Parathyroid adenoma (tissue), 2 donors: ENCODE measurements at regions not wholly inside any gene's neighbourhood (a gene's known extent, or its start where the extent isn't known, plus 50 kb on each side); places are given as distances from the start of the nearest gene placed in this dataset.

Experiments used
- H2AFZ ChIP-seq: fragments of 300-600 bp; sonication (generic); one replicate; pipeline ENCODE4 v1.7.0; 2017; ENCODE audit warnings: antibody characterized with exemption, mild to moderate bottlenecking
- H3K27ac ChIP-seq: fragments of 300-600 bp; sonication (generic); one replicate; pipeline ENCODE4 v1.7.0; 2017
- H3K27me3 ChIP-seq: fragments of 300-600 bp; sonication (generic); one replicate; pipeline ENCODE4 v1.7.0; 2017; ENCODE audit warnings: low read length; ENCODE audit not compliant: control insufficient read depth, insufficient read depth
- H3K36me3 ChIP-seq: fragments of 300-600 bp; sonication (generic); one replicate; pipeline ENCODE4 v1.7.0; 2017; ENCODE audit warnings: low read length; ENCODE audit not compliant: control insufficient read depth, insufficient read depth
- H3K4me1 ChIP-seq: fragments of 300-600 bp; sonication (generic); one replicate; pipeline ENCODE4 v1.7.0; 2017; ENCODE audit warnings: control low read depth
- H3K4me2 ChIP-seq: fragments of 300-600 bp; sonication (generic); one replicate; pipeline ENCODE4 v1.7.0; 2017; ENCODE audit warnings: low read length
- H3K4me3 ChIP-seq: fragments of 300-600 bp; sonication (generic); one replicate; pipeline ENCODE4 v1.7.0; 2017; ENCODE audit warnings: low read depth, low read length
- H3K79me2 ChIP-seq: fragments of 300-600 bp; sonication (generic); one replicate; pipeline ENCODE4 v1.7.0; 2017; ENCODE audit warnings: control low read depth
- H3K9ac ChIP-seq: fragments of 300-600 bp; sonication (generic); one replicate; pipeline ENCODE4 v1.7.0; 2017; ENCODE audit warnings: mild to moderate bottlenecking
- H3K9me3 ChIP-seq: fragments of 300-600 bp; sonication (generic); one replicate; pipeline ENCODE4 v1.7.0; 2017; ENCODE audit warnings: low read length; ENCODE audit not compliant: control insufficient read depth
- CTCF ChIP-seq: fragments of 300-600 bp; sonication (generic); IDR thresholded peaks from one replicate; pipeline ENCODE4 v1.7.0; 2017; ENCODE audit warnings: antibody characterized with exemption, mild to moderate bottlenecking
- donor health status: primary hyperparathyroidism.

- Histone ChIP-seq H3K27me3 (no peaks in the 10 kb centered on the region), H3K9ac (no peak overlapping the region), H3K79me2 (no peaks in the 10 kb centered on the region), H3K36me3 (no peaks in the 10 kb centered on the region), H2AFZ (no peak overlapping the region), H3K4me2 (no peak overlapping the region), H3K9me3 (no peaks in the 10 kb centered on the region), H3K27ac (no peak overlapping the region), H3K4me3 (no peak overlapping the region), H3K4me1 (no peaks in the 10 kb centered on the region)
- TF ChIP-seq CTCF: no peak
Measured at GRCh38 chr21:16667395-16667794, 845.4 kb upstream of the CXADR start.

DNA sequence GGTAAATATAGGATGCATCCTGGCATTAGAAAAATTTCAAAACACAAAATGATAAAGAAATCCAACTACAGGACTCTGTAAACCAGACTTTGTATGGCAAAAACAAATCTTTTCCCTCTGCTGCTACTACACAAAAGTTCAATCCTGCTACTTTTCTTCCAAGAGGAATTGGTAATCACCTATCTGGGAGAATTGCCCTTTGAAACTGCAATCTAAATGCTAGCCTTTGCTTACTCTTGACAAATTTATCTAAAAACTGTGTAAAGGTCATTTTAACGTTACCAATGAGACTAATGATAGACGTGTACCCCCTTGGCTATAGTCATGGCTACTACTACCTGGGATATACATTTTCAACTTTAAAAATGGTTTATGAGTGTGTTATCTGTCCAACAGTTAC is 837.9 kb upstream of the CXADR start:
- no peak overlapping the region for H3K4me2 ChIP-seq
- no peaks in the 10 kb centered on the region for H3K27me3 ChIP-seq
- no peak overlapping the region for H3K9ac ChIP-seq
- H3K27ac ChIP-seq: no peak overlapping the region
- H3K79me2 ChIP-seq: no peaks in the 10 kb centered on the region
- no peak for TF ChIP-seq CTCF
- H3K4me1 ChIP-seq: no peaks in the 10 kb centered on the region
- no peaks in the 10 kb centered on the region for H3K9me3 ChIP-seq
- no peaks in the 10 kb centered on the region for H3K36me3 ChIP-seq
- H2AFZ ChIP-seq: no peak overlapping the region
- no peak overlapping the region for H3K4me3 ChIP-seq

- Histone ChIP-seq H2AFZ (no peak overlapping the region), H3K4me3 (no peak overlapping the region), H3K79me2 (no peaks in the 10 kb centered on the region), H3K27me3 (no peaks in the 10 kb centered on the region), H3K4me2 (no peak overlapping the region), H3K4me1 (no peaks in the 10 kb centered on the region), H3K36me3 (no peaks in the 10 kb centered on the region), H3K27ac (no peak overlapping the region), H3K9ac (no peak overlapping the region), H3K9me3 (no peaks in the 10 kb centered on the region)
- no peak for TF ChIP-seq CTCF
Measured at GRCh38 chr21:16676391-16676790, 836.5 kb upstream of the CXADR start.

DNA sequence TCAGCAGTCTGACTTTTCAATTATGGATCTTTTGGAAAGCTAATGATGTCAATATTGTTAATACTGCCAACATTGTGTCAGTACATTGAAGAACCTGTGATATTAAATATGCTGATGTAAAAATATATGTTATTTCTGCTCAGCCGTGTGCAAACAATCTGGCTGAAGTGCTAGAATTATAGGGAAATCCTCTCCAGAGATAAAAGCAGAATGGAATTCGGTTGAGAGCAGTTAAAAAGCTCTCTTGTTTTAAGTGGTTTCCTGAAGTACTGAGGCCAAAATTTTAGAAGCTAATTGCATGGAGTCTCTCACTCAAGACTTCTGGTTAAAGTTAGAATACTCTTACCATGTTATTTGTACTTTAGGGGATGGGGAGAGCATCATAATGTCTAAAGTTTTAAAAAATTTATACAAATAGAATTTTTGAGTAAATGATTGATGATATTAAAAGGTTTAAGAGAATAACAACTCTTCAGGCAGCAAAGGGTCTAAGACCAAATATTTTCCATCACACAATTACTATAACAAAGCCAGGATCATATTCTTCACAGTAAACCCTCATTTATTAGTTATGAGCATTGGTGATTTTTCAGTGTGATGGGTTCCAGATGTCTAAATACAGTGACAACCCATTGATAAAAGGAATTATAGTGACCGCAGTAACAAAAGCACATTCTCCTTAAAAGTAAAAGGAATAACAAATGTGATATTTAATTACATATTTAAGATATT is 834.2 kb upstream of the CXADR start:
- H3K27ac ChIP-seq: no peak overlapping the region
- no peaks in the 10 kb centered on the region for H3K9me3 ChIP-seq

More for the DNA sequence above, 834.2 kb upstream of the CXADR start:
- no peak overlapping the region for H3K9ac ChIP-seq
- no peak for TF ChIP-seq CTCF
- no peaks in the 10 kb centered on the region for H3K27me3 ChIP-seq
- H3K4me3 ChIP-seq: no peak overlapping the region
- no peak overlapping the region for H2AFZ ChIP-seq
- H3K79me2 ChIP-seq: no peaks in the 10 kb centered on the region
- H3K36me3 ChIP-seq: no peaks in the 10 kb centered on the region
- no peaks in the 10 kb centered on the region for H3K4me1 ChIP-seq
- no peak overlapping the region for H3K4me2 ChIP-seq
